Transverse colon (tissue), 4 donors: ENCODE measurements at regions not wholly inside any gene's neighbourhood (a gene's known extent, or its start where the extent isn't known, plus 50 kb on each side); places are given as distances from the start of the nearest gene placed in this dataset.

ENCODE experiments used
- DNase-seq: peaks from one replicate; pipeline ENCODE4 v3.0.0-alpha.2; 2019
- H3K27ac ChIP-seq, 4 donors: fragments of 200-600 bp; sonication (generic); 2 replicates each; pipeline ENCODE4 v1.5.1; 2016 to 2018; ENCODE audit warnings: inconsistent platforms in 4 of 4
- H3K27me3 ChIP-seq: fragments of 200-600 bp; sonication (generic); 2 replicates; pipeline ENCODE4 v1.5.1; 2017; ENCODE audit warnings: inconsistent platforms
- H3K36me3 ChIP-seq, 4 donors: fragments of 200-600 bp; sonication (generic); 2 replicates each; pipeline ENCODE4 v1.5.1; 2017 to 2019; ENCODE audit warnings: inconsistent platforms in 4 of 4
- H3K4me1 ChIP-seq, 4 donors: fragments of 200-600 bp; sonication (generic); 2 replicates each; pipeline ENCODE4 v1.5.1; 2017 to 2020; ENCODE audit warnings: inconsistent platforms in 4 of 4
- H3K4me3 ChIP-seq, 4 donors: fragments of 200-600 bp; sonication (generic); 1 replicate in 1 of 4; 2 replicates in 3 of 4; pipeline versions ENCODE4 v1.5.1 to v1.6.1; 2017 to 2019; ENCODE audit warnings: inconsistent platforms in 4 of 4
- H3K9me3 ChIP-seq, 2 donors: fragments of 200-600 bp; sonication (generic); 2 replicates each; pipeline ENCODE4 v1.5.1; 2017 to 2019; ENCODE audit warnings: inconsistent platforms in 2 of 2
- EP300 ChIP-seq: sonication (generic); formaldehyde crosslinking; IDR thresholded peaks from one replicate; pipeline ENCODE4 v1.6.1; 2017; ENCODE audit warnings: antibody characterized with exemption, low read depth
- POLR2A ChIP-seq: fragments of 450-650 bp; IDR thresholded peaks from one replicate; pipeline ENCODE4 v1.6.1; 2016; ENCODE audit warnings: antibody characterized with exemption, mild to moderate bottlenecking, moderate library complexity
- POLR2AphosphoS5 ChIP-seq, 3 donors: sonication (generic); formaldehyde crosslinking; IDR thresholded peaks; one replicate each; pipeline ENCODE4 v1.6.1; 2016; ENCODE audit warnings: antibody characterized with exemption in 3 of 3
- WGBS, 2 donors: methylation state at CpG; one replicate each; pipeline ENCODE4 v1.1.5; 2018; ENCODE audit warnings: low coverage in 1 of 2; 5-methylcytosine and 5-hydroxymethylcytosine counted together
- in situ Hi-C, 4 donors: fragments of 200-750 bp; cut with MboI; loops; one replicate each; pipeline versions ENCODE4 v1.15.0 to v1.15.1; 2017; ENCODE audit warnings: low sequenced_read_pairs in 3 of 4, low pct_ligation_motif_present in 1 of 4, low pct_unique_long_range_greater_than_20kb in 1 of 4
- intact Hi-C: fragments of 100-400 bp; cut with DNase I; formaldehyde crosslinking; loops from one replicate; pipeline ENCODE4 v1.15.1; 2023; ENCODE audit warnings: low total_unique reads
- TF ChIP-seq, protein P1 (sequence below), 5 experiments: fragments of 200-600 bp in 3 of 5; fragments of 450-650 bp in 2 of 5; sonication (generic) in 3 of 5; IDR thresholded peaks; 1 replicate in 2 of 5; 2 replicates in 3 of 5; pipeline ENCODE4 v1.5.1; 2016 to 2017; ENCODE audit warnings: antibody characterized with exemption in 5 of 5, inconsistent platforms in 3 of 5, mild to moderate bottlenecking in 2 of 5, moderate library complexity in 1 of 5

GRCh38 chr14:51504669-51505068 lies 147.0 kb upstream of the FRMD6 start:
- Histone ChIP-seq H3K4me1 (peaks cover 0 to 19% (median 15%) of the 10 kb centered on the region in 4 donors), H3K27me3 (no peaks in the 10 kb centered on the region), H3K27ac (no peak overlapping the region), H3K9me3 (peaks cover 0 to 6% of the 10 kb centered on the region in 2 donors), H3K4me3 (no peak overlapping the region), H3K36me3 (no peaks in the 10 kb centered on the region)
- TF ChIP-seq POLR2AphosphoS5 (IDR thresholded peaks at IDR 0.05) (no peak), EP300 (no peak), POLR2A (no peak)
- TF ChIP-seq, protein P1, sequence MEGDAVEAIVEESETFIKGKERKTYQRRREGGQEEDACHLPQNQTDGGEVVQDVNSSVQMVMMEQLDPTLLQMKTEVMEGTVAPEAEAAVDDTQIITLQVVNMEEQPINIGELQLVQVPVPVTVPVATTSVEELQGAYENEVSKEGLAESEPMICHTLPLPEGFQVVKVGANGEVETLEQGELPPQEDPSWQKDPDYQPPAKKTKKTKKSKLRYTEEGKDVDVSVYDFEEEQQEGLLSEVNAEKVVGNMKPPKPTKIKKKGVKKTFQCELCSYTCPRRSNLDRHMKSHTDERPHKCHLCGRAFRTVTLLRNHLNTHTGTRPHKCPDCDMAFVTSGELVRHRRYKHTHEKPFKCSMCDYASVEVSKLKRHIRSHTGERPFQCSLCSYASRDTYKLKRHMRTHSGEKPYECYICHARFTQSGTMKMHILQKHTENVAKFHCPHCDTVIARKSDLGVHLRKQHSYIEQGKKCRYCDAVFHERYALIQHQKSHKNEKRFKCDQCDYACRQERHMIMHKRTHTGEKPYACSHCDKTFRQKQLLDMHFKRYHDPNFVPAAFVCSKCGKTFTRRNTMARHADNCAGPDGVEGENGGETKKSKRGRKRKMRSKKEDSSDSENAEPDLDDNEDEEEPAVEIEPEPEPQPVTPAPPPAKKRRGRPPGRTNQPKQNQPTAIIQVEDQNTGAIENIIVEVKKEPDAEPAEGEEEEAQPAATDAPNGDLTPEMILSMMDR (IDR thresholded peaks at IDR 0.05): no peak
- intact Hi-C loops: no loop called here
- no peak for DNase-seq
- 89 to 94% methylated on average over 1 of the region's 1 CpG for WGBS, 2 donors
- in situ Hi-C loops: no loop called here

GRCh38 chr14:51507511-51507905 lies 144.2 kb upstream of the FRMD6 start:
- Histone ChIP-seq H3K36me3 (no peaks in the 10 kb centered on the region), H3K27ac (peak overlapping the region; percentile 6 to 74 (median 60)), H3K4me3 (no peak overlapping the region), H3K9me3 (peaks cover 0 to under 1% of the 10 kb centered on the region in 2 donors), H3K27me3 (no peaks in the 10 kb centered on the region), H3K4me1 (peaks cover 0 to 19% (median 15%) of the 10 kb centered on the region in 4 donors)
- DNase-seq: no peak
- TF ChIP-seq, protein P1 (IDR thresholded peaks at IDR 0.05): no peak
- TF ChIP-seq POLR2AphosphoS5 (IDR thresholded peaks at IDR 0.05): no peak
- TF ChIP-seq EP300: no peak
- TF ChIP-seq POLR2A: no peak
- in situ Hi-C loops (no loop called here), intact Hi-C loops (no loop called here)
- 70 to 82% methylated on average over 2 of the region's 2 CpGs for WGBS, 2 donors

GRCh38 chr14:51507906-51508511 lies 143.7 kb upstream of the FRMD6 start:
- H3K36me3 ChIP-seq: no peaks in the 10 kb centered on the region
- 15% methylated on average over 12 of the region's 13 CpGs; no CpG with 5 or more reads in 1 of the 2 donors for WGBS, 2 donors
- intact Hi-C loops (no loop called here), in situ Hi-C loops (no loop called here)
- H3K4me3 ChIP-seq: no peak overlapping the region
- no peaks in the 10 kb centered on the region for H3K27me3 ChIP-seq
- H3K4me1 ChIP-seq: peaks cover 0 to 19% (median 15%) of the 10 kb centered on the region in 4 donors
- peak overlapping the region; percentile 6 to 74 (median 60) for H3K27ac ChIP-seq
- no peak for TF ChIP-seq POLR2A
- TF ChIP-seq POLR2AphosphoS5 (IDR thresholded peaks at IDR 0.05): peak in 1 of 3 donors; percentile 12
- H3K9me3 ChIP-seq: no peaks in the 10 kb centered on the region
- DNase-seq: peak; percentile 22

DNA sequence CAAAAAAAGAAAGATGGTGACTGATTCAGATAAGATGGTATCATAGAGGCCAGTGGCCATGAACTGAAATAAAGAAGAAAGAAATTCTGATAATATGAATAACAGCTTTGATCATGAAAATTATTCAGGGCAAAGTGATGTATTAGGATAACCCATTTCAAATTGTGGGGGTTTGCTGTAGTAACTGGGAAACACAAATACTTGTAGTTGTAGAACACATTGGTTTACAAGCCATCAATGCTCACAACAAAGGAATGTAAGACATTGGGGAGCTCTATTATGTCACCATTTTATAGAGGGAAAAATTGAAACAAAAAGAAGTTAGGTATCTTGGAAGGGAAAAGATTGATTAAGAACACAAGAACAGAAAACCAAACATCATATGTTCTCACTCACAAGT lies 140.4 kb upstream of the FRMD6 start:
- TF ChIP-seq EP300: no peak
- no peak for TF ChIP-seq POLR2A

GRCh38 chr14:51512316-51512715 lies 139.4 kb upstream of the FRMD6 start:
- Histone ChIP-seq H3K36me3 (no peaks in the 10 kb centered on the region), H3K27me3 (no peaks in the 10 kb centered on the region), H3K9me3 (no peaks in the 10 kb centered on the region), H3K4me1 (peaks cover 0 to 17% (median 15%) of the 10 kb centered on the region in 4 donors), H3K27ac (no peak overlapping the region), H3K4me3 (no peak overlapping the region)
- TF ChIP-seq, protein P1 (IDR thresholded peaks at IDR 0.05): no peak
- TF ChIP-seq POLR2A: no peak
- TF ChIP-seq POLR2AphosphoS5 (IDR thresholded peaks at IDR 0.05): no peak
- TF ChIP-seq EP300: no peak
- intact Hi-C loops (no loop called here), in situ Hi-C loops (no loop called here)
- DNase-seq: no peak
- WGBS, 2 donors: 63 to 75% methylated on average over 2 of the region's 2 CpGs

More for the DNA sequence above, 140.4 kb upstream of the FRMD6 start:
- Histone ChIP-seq H3K27me3 (no peaks in the 10 kb centered on the region), H3K36me3 (no peaks in the 10 kb centered on the region), H3K4me3 (no peak overlapping the region), H3K9me3 (no peaks in the 10 kb centered on the region), H3K27ac (no peak overlapping the region), H3K4me1 (peaks cover 0 to 19% (median 15%) of the 10 kb centered on the region in 4 donors)
- intact Hi-C loops: no loop called here
- no peak for DNase-seq
- in situ Hi-C loops: no loop called here
